ENCODE measurements at regions not wholly inside any gene's neighbourhood (a gene's known extent, or its start where the extent isn't known, plus 50 kb on each side); places are given as distances from the start of the nearest gene placed in this dataset.

DNA sequence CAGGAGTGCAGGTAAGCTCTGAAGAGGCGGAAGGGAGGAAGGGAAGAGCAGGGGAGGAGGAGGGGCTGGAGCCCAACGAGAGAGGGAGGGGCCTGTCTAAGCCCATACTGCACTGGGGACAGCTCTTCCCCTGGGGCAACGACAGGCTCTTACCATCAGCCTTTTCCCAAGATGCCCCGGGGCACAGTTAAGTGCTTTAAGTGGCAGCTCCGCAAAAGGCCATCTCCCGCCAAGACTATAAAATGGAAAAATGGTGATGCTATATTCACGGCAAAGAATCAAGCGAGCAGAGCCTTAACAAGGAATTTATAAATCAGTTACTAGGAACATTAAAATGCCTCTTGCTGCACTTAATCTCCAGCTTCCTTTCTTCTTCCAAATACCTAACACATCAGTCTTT is 110.2 kb upstream of the NLRP1 start:
- no peak for DNase-seq (ENCODE audit: low read depth)

DNA sequence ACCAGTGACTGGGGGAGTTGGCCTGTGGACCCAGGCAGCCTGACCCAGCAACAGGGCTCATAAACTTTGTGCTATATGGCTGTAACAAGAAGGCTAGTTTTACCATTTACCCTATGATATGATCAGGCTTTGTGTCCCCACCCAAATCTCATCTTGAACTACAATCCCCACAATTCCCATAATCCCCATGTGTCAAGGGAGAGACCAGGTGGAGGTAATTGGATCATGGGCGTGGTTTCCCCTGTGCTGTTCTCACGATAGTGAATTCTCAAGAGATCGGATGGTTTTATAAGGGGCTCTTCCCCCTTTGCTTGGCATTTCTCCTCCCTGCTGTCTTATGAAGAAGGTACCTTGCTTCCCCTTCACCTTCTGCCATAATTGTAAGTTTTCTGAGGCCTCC is 111.2 kb upstream of the NLRP1 start:
- no peak for DNase-seq (ENCODE audit: low read depth)

DNA sequence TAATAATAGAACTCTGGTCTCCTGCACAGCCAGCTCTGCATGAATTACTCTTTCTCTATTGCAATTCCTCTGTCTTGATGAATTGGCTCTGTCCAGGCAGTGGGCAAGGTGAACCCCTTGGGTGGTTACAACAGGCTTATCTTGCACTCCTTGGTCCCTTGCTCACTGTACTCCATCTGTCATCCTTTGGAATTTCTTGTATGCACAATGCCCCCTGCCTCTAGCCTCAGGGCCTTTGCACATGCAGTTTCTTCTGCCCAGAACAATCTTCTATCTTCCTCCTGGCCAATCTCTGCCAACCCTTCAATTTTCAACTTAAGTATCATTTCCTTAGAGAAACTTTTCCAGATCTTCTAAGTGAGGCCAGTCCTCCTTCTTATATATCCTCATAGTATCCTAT is 114.7 kb upstream of the NLRP1 start:
- DNase-seq (ENCODE audit: low read depth): no peak

DNA sequence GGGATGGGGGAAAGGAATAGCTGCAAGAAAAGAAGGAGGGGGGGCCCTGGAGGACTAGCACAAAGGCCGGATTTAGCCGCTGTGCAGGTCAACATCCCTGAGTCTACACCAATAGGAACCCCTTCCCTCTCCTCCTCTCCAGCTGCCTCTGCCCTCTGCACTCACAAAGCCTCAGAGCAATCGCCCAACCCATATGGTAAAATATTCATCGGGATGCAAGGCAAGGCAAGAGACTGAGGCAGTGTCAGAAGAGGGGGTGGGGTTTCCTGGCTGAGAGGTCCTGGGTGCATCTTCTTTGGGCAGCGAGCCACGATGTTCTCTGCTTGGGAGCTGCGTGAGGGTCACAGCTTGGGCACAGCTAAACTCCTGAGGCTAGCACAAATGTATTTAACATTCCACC is 115.5 kb upstream of the NLRP1 start:
- no peak for DNase-seq (ENCODE audit: low read depth)

DNA sequence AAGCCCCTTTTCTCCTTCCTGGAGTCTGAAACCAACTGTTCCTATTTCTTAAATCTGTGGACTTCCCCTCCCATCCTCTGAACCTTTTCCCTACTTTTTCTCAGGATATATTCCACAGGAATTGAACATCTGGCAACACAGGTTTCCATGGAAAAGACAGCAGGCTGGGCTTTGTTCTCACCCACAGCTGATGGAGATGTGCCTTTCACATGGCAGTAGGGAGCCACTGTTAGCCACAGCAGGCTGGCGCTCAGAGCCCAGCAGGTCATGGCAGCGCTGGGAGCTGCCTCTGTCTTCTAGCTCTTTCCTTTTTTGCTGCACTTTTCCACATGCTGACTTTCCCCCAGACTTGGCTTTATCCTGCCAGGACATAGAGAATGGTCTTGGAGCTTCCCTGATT is 116.4 kb upstream of the NLRP1 start:
- DNase-seq (ENCODE audit: low read depth): no peak

DNA sequence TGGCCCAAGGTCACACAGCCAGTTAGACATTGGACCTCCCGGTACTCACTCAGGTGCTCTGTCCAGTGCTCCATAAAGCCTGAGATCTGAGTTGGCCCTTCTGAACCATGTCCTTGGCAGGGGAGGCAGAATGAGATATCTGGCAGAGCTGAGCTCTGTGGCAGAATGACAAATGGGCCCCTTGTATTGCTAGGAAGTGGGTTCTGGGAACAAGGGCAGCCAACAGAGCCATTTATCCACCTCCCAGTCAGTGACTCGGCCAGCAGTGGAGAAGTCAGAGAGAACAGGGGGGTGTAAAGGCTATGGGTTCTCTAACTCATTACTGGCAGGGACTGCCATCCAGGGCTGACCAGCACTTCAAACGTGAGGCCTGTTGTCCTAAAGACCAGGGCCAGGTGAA is 117.1 kb upstream of the NLRP1 start:
- no peak for DNase-seq (ENCODE audit: low read depth)

DNA sequence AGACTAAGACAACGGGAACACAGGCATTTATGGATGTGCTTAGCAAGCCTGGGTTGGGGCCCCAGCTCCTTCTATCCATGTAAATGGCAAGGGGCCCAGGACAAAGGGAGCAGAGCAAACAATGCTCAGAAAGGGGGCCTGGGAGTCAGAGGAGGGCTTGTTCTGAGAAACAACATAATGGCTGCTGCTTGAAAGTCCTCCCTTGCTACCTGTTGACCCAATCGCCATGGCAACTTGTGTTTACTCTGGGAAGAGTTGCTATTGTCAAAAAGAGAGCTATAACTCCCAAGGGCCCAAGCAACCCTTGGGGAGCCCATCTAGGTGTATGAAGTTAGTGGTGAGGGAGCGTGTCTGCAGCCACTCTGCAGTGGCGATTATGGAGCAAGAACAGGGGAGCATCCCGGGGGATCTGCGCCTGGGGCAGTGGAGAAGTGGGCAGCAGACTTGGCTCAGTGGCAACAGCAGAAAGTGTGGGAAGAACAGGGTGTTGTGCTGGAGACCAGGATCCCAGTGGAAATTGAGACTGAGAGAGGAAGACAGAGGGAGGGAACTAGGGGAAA is 118.7 kb upstream of the NLRP1 start:
- no peak for DNase-seq (ENCODE audit: low read depth)

DNA sequence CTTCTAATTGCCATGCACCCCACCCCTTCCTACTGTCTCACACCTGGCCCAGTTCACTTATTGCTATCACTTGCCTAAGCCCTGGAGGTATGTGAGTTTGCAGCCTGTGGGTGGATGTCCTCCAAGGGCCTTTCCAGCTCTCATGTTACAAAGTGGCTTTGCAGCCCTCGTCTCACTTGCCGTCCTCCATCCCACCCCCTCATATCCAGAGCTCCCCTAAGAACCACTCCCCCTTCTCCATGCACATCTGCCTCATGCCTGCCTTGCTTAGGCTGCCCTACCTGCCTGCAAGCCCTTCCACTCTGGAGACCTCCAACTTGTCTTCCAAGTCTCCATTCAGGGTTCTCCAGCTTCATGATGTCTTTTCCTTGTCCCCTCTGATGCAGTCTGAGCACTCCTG is 119.4 kb upstream of the NLRP1 start:
- DNase-seq (ENCODE audit: low read depth): no peak

DNA sequence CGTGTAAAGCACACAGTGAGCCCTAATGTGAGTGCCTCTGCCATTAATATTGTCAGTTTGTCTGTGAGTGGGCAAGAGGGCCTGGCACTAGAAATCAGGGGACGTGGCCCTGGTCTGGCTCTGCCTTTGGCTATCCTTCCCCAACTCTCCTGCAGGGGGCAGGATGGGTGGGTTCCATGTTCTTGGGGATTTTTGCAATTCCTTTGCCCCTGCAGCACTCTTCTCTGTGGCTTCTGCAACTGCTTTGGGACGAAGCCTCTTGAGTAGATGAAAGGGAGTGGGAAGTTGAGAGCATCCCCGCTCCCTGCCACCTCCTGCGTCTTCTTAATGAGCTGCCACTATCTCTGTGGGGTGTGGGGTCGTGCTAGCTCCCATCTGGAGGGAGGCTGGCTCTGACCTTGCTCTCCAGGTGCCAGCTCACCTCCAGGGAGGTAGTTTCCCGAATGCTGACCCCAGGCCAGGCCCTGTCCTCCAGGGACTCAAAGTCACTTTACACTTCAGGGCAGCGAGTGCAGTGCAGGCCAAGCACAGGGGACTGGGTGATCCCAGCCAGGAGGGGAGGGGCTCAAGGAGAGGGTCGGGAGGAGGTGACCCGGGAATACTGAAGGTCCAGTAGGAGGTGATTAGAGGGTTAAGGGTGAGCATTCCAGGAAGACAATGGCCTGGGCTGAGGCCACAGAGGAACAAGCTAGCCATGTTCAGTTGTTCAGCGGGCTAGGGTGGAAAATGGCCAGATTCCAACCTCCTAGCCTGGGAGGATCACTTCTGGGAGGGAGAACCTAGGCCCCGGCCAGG is 121.0 kb upstream of the NLRP1 start:
- no peak for DNase-seq (ENCODE audit: low read depth)

DNA sequence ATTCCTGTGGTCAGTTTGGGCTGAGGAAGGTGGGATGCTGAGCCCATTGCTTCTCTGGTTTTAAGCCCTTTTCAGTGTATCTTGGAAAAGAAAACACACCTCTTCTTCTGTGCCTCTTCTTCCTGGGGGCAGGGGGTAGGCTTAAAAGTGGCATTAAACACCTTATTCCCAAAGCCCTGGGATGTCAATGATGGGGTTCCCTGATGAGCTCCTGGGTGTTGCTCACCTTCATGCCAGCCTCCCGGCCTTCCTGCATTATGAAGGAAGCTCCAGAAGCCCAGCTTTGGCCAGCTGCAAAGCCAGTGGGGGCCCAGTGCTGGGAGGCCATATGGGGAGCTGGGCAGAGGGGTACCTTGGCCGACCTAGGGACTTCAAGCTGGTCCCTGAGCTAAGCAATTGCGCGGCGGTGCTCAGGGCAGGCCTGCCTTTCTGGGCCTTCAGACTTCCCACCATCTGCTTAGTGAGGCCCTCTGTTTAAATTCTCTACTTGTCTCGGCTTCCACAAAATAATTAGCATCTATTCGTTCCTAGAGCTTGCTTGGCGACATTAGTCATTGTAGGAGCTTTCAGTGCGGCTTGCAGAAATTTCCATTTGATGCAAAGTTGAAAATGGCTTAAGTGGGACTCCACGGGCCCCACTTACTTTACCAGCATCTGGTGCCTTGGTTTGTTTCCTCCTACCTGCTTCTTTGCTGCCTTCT is 121.7 kb upstream of the NLRP1 start:
- DNase-seq (ENCODE audit: low read depth): no peak

DNA sequence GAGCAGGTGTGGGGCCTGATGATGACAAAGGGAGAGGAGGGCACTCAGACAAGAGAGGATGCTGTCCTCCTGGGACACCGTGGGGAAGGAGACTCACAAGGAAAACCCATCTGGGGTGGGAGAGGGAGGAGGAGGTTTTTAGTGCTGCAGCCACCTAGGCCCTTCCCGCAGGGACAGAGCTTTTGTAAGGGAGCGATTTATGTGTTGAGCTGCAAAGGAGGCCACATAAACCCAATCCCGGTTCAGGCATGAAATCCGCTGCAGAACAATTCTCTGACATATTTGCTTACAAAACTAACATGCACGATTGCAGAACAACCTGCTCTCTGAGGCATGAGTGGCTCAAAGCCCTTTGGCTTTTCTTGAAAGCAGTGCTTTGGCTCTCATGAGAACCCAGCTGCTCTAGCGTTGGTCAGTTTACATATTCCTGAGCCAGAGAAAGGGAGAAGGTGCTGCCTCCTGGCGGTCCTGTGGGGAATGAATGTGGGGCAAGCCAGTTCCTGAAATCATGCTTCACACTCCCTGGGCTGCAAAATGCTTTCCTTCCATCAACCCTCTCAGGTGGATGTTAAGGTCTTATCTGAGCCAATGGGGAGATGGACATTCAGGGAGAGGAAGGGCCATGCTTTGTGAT is 122.4 kb upstream of the NLRP1 start:
- peak; percentile 20 for DNase-seq (ENCODE audit: low read depth)

DNA sequence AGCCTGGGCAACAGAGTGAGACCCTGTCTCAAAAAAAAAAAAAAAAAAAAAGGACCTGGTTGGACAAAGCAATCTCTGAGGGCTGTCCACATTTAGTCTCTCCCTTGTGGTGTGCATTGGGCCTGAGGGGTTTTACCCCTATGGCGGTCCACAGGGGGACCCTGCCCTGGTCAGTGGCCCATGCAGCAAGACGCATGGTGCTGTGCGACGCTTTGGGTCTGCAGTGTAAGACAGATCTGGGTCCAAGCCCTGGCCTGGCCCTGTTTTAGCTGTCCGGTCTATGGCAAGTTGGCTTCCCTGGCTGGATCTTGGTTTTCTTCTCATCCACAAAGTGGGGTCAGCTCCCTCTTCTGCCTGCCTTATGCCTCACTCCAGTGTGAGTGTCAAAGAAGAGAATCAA is 123.2 kb upstream of the NLRP1 start:
- DNase-seq (ENCODE audit: low read depth): no peak

DNA sequence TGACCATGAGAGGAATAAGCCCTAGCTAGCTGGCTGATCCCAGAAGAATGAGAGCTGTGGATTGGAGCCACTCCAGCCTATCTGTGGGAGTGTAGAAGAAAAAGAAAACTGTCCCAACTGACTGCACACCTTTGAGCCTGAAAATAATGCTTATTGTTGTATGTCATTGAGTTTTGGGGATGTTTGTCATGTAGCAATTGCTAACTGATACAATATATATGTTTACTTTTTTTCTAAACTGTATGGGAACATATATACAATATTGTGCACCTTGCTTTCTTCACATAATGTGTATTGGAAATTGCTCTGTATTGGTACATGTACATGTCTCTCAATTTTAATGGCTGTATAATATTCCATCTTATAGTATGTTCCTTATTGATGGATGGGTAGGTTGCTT is 124.0 kb upstream of the NLRP1 start:
- DNase-seq (ENCODE audit: low read depth): no peak

DNA sequence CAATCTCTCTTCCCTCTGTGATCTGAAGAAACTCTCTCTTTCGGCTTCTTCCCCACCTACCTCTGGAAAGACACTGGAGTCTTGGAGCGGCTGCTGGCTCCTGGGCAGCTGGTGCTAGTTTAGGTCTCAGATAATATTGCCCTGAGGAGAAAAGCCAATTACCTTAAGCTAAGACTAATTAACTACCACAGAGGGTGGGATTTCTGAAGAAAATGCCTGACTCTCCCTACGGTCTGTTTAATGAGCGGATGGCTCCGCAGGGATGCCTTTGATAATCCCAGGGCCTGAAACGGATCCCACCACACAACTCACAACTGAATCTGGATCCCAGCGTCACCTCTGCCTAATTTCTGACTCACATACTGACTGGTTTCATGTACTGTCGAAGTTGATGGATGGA is 127.0 kb upstream of the NLRP1 start:
- no peak for DNase-seq (ENCODE audit: low read depth)

DNA sequence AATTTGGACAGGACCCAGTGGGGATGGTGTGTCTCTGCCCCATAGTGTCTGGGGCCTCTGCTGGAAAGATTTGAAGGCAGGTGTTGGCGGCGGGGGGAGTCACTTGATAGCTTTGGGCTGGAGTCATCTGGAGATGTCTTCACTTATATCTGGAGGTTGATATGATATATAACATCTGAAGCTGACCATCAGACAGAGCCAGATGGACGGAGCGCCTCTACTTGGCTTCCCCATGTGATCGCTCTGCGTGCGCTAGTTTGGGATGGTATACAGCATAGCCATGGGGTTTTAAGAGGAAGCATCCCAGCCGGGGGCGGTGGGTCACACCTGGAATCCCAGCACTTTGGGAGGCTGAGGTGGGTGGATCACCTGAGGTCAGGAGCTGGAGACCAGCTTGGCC is 130.7 kb upstream of the NLRP1 start:
- no peak for DNase-seq (ENCODE audit: low read depth)

DNA sequence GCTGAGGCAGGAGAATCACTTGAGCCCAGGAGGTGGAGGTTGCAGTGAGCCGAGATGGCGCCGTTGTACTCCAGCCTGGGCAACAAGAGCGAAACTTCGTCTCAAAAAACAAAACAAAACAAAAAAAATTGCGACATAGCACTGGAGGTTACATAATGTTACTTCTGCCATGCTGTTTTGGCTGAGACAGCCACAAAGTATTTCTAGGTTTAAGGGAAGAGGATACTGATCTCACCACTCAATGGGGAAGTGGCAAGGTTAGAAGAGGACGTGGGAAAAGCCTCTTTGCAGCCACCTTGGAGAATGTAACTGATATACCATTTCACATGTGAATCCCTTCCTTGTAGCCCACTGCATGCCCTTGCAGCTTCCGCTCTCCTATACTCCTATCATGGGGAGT is 131.2 kb upstream of the NLRP1 start:
- no peak for DNase-seq (ENCODE audit: low read depth)

DNA sequence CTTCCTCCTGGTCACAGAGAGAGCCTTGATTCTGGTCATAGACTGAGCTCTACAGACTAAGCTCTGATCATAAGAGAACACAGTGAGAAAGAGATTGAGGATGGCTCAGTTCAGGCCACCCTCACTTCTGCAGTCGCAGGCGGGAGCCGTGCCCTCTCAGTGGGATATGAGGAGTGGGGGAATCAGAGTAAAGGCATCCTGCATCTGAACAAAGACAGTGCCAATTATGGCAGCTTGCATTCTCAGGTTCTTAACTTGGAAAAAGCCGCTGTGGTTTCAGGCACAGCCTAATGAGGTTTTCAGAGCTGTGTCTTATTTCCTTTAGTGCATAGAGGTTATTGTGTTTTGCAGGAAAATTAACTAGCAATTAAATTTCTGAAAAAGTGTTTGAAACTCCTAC is 134.4 kb upstream of the NLRP1 start:
- DNase-seq (ENCODE audit: low read depth): no peak

DNA sequence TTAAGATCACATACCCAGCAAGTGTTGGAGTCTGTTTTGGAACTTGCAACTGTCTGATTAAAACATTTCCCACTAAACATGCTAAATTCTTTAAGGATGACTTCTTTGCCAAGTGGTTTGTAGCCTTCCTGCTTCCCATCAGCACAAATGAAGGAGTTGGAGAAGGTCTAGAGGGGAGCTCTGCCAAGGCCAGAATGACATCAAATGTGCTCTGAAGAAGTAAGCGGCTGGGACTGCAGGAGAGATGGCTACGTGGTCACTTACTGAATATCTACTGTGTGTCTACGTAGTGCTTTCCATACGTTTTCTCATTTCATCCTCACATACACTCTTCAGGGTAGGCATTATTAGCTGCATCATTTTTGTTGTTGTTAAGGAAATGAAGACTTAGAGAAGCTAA is 135.7 kb upstream of the NLRP1 start:
- no peak for DNase-seq (ENCODE audit: low read depth)

DNA sequence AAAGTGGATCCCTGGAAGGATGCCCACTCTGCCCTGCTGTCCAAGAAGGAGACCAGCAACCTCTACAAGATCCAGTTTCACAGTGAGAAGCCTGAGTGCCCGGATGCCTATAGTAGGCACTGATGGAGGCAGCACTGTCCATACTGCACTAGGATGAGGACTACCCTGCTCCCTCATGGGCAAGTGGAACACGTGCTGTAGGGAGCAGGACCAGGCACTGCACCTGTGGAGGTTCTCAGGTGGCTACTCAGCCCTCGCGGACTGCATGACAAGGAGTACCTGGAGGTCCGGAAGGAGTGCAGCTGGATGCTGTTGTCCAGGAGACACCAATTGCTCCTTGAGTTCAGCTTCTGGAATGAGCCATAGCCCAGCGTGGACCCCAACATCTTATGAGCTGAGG is 146.1 kb upstream of the NLRP1 start:
- no peak for DNase-seq (ENCODE audit: low read depth)

DNA sequence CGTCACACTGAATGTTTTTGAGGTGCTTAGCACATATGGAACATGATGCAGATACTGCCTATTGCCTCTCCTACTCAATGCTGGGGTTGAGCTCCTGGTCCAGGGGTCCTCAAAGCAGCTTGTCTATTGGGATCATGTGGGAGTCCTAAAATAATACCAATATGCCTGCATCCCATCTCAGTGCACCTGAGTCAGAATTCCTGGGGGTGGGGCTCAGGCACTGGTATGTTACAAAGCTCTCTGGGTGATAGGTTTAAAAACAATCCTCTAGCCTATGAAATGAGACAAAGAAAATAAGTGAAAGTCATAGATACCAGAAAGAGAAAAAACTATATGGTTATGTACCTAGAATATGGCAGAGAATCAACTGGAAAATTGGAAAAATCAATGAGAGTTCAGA is 156.6 kb upstream of the NLRP1 start:
- no peak for DNase-seq (ENCODE audit: low read depth)

DNA sequence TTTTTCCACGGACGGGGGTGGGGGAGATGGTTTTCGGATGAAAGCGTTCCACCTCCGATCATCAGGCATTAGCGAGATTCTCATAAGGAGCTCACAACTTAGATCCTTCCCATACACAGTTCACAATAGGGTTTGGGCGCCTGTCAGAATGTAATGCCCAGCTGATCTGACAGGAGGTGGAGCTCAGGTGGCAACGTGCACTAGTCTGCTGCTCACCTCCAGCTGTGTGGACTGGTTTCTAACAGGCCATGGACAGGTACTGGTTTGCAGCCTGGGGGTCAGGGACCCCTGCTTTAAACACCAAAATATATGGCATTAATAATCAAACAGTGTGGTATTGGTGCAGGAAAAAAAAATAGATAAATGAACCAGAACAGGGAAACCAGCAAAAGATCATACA is 157.5 kb upstream of the NLRP1 start:
- DNase-seq (ENCODE audit: low read depth): no peak

DNA sequence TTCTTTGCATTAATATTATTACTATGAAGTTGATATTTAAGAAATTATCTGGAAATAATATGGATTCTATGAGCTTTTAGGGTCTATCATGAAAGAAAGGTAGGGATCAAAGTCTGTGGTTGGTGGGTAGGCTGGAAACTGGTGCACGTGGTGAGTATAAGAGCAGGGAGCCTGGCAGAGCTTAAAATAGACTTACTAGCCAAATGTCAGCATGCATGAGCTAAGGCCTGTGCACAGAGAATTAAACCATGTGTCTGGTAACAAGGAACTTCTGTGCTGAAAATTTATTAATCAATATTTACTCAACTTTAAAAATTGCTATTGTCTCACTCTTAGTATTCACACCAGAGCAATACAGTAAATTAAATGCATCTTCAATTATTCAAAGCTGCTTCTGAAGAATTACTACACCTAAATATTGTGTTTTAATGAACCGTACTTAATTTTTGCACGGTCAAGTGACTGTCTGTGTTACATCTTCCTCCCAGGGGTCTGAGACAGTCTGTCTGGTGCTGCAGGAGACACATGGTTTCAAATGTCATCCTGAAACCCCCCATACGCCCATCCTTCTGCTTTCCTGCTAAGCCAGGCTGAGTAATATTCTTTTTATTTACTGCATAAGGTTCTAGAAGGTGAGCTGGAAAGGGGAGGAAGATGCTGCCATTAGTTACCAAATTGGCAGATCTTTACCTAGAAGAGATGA is 161.0 kb upstream of the NLRP1 start:
- DNase-seq (ENCODE audit: low read depth): no peak

DNA sequence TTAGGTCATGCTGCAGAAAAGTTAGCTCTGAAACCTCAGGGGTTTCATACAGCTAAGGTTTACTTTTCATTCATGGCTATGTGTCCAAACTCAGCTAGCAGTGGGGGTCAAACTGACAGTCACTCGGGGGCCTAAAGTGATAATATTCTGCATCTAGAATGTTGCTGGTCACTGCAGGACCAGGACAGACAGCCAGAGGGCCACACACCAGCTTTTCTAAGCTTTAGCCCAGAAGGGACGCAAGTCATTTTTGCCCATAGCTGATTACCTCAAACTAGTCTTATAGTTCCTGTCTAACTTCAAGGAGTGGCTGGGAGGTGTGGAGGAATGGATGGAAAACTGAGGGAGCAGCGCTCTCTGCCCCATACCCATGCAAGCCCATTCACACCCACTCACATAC is 163.0 kb upstream of the NLRP1 start:
- DNase-seq (ENCODE audit: low read depth): no peak
